Posterior cingulate gyrus (tissue), 11 donors: ENCODE measurements at regions not wholly inside any gene's neighbourhood (a gene's known extent, or its start where the extent isn't known, plus 50 kb on each side); places are given as distances from the start of the nearest gene placed in this dataset.

Experiments
- DNase-seq, 10 donors: peaks; one replicate each; pipeline versions ENCODE4 v3.0.0 to v3.0.0-alpha.2; 2020 to 2021; ENCODE audit warnings: mixed read lengths in 3 of 10
- intact Hi-C: fragments of 100-400 bp; cut with DNase I; formaldehyde crosslinking; loops from one replicate; pipeline ENCODE4 v1.15.1; 2023

DNA sequence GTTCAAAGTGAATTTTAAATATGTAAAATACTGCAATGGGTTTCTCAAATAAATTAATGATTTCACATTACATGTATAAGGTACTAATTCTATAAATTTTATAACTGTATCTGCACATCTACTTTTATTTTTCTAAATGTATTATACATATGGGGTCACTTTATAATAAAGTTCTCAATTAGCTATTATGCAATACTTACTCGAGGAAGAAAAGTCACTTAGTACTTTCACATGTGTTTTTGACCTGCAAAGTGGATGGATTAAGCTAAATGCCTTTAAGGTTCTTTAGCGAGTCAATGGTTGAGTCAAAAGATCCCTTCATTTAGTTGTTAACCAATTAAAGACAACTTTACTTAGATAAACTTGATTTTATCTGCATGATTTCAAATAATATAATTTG lies 437.8 kb downstream of the ANKRD7 start:
- DNase-seq = no peak
- intact Hi-C loops = no loop called here

DNA sequence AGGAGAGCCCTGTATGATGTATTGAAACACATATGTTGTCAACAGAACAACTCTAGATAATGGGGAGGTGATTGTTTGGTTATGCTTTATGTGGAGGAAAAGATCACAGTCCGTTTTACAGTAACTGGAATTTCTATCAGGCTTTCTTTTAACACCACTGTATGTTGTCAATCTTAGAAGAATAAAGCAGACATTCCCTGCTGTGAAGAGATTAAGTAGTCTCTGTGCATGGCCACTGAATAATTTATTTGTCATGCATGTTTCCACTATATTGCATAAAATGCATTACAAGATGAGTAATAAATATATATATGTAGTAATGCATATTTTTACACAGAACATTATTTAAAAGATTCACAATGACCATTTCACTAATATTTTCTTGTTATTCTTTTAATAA lies 440.0 kb downstream of the ANKRD7 start:
- intact Hi-C loops = no loop called here
- no peak for DNase-seq

- intact Hi-C loops = no loop called here
Observed at GRCh38 chr7:118671149-118671548, 446.6 kb downstream of the ANKRD7 start.

GRCh38 chr7:118684796-118685195 lies 460.3 kb downstream of the ANKRD7 start:
- intact Hi-C loops = no loop called here

More at GRCh38 chr7:118671149-118671548, 446.6 kb downstream of the ANKRD7 start:
- no peak for DNase-seq

GRCh38 chr7:118689403-118689802 lies 464.9 kb downstream of the ANKRD7 start:
- intact Hi-C loops = no loop called here
- DNase-seq = peak in 2 of 10 donors; percentile 26 to 46

More at GRCh38 chr7:118684796-118685195, 460.3 kb downstream of the ANKRD7 start:
- DNase-seq = no peak

- intact Hi-C loops = no loop called here
Observed at GRCh38 chr7:118696879-118697278, 472.4 kb downstream of the ANKRD7 start.

DNA sequence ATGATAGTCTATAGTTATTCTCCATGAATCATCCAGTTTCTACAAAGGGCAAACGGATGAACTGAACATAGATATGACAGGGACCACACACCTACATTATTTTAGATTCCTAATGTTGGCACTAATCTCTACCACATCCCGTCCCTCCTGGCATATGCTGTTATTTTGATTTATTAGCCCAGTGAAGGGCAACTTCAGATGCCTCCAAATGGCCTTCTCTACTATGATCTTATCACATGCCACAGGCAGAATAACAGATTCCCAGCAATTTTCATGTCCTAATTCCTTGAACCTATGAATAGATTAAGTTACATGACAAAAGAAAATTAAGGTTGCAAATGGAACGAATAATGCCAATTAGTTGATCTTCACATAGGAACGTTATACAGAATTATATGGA lies 474.7 kb downstream of the ANKRD7 start:
- intact Hi-C loops = no loop called here
- DNase-seq = no peak

More at GRCh38 chr7:118696879-118697278, 472.4 kb downstream of the ANKRD7 start:
- no peak for DNase-seq

GRCh38 chr7:118708741-118709140 lies 484.2 kb downstream of the ANKRD7 start:
- intact Hi-C loops = no loop called here
- DNase-seq = no peak

DNA sequence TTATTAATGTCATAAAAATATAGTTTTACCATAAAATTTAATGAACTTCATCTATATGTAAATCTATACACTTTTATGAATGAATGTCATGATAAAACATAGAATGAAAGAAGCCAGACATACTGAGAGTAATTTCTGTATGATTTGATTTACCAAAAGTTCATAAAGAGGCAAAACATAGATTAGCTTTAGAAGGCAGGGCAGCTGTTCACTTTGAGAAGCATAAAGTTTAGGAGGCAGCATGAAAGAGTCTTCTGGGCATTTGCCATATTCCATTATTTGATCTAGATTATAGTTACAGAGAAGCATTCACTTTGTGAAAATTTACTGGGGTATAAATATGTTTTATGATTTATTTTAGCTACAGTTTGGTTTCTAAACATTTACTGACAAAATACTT lies 487.2 kb downstream of the ANKRD7 start:
- intact Hi-C loops = no loop called here
- DNase-seq = no peak

- intact Hi-C loops = no loop called here
- no peak for DNase-seq
Observed at GRCh38 chr7:118713039-118713438, 488.5 kb downstream of the ANKRD7 start.

DNA sequence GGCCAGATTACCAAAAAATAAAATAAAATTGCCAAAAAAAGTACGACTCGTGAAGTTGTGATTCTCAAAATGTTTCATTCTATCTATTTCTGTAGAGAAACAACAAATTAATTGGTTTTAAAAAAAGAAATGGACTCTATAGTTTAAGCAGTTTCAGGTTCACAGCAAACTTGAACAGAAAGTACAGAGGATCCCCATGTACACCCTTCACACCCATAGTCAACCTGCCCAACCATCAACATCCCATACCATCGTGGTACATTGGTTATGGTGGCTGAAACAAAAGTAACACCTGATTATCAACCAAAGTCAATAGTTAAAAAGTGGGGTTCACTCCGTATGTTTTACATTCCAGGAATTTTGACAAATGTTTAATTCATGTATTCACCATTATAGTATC lies 496.1 kb downstream of the ANKRD7 start:
- DNase-seq = no peak
- intact Hi-C loops = no loop called here

- DNase-seq = no peak
- intact Hi-C loops = no loop called here
Observed at GRCh38 chr7:118731854-118732253, 507.4 kb downstream of the ANKRD7 start.

- no peak for DNase-seq
- intact Hi-C loops = no loop called here
Observed at GRCh38 chr7:118734541-118734940, 510.0 kb downstream of the ANKRD7 start.

DNA sequence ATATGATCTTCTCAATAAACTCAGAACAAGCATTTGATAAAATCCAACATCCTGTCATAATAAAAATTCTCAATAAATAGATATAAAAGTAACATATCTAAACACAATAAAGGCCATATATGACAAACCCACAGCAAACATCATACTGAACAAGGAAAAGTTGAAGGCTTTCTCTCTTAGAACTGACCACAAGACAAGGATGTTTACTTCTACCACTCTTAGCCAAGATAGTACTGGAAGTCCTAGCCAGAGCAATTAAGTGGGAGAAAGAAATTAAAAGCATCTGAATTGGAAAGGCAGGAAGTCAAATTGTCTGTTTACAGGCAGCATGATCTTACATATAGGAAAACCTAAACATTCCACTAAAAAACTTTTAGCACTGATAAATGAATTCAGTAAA lies 510.9 kb downstream of the ANKRD7 start:
- intact Hi-C loops = no loop called here
- DNase-seq = no peak

DNA sequence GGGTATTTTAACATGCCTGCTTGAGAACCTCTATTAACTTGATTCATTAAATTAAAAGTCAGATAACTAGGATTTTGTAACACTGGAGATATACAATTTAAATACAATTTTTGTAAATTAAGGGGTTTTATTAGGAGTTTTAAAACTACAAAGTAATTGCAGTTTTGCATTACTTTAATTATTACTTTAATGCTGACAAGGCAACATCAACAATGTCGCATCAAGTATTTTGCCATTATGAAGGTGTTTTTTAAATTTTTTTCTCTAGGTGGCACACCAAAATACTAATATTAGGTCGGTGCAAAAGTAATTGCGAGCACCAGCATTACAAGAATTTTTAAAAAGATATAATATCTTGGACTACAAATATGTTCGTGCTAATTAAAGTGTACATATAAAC lies 513.4 kb downstream of the ANKRD7 start:
- DNase-seq = no peak
- intact Hi-C loops = no loop called here

GRCh38 chr7:118745927-118746326 lies 521.4 kb downstream of the ANKRD7 start:
- intact Hi-C loops = no loop called here
- DNase-seq = no peak

DNA sequence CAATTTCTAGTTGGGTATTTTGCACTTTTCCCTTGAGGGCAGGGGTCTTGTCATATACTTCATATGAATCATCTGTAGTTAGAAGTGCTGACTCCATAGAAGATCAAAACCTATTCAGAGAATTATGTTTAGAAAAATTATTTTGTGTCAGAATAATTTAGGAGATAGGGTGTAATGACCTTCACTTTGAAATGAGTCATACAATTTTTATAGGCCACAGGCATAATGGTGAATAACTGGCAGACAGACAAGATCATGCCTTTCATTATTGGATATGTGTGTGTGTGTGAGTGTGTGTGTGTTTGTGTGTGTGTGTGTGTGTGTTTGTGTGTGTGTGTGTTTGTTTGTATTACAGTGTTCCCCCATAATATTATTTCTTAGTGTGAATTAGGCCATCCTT lies 523.0 kb downstream of the ANKRD7 start:
- no peak for DNase-seq
- intact Hi-C loops = no loop called here

DNA sequence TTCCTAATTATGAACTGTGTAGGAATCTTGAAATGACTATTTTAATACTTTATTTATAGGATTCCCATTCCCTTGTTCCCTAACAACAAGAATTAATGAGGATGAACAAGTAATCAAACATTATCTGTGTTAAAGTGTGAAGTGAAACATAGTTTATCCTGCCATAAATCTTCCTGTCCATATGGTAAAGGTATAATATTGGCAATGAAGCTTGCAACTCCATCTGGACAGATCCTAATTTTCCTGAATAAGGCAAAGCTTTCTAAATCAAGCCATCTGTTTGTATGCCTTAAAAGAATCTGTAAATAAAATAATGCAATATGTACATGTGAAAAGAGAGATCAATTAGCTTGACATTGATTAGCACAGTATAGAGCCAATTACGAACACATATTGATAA lies 529.0 kb downstream of the ANKRD7 start:
- intact Hi-C loops = no loop called here
- DNase-seq = no peak

DNA sequence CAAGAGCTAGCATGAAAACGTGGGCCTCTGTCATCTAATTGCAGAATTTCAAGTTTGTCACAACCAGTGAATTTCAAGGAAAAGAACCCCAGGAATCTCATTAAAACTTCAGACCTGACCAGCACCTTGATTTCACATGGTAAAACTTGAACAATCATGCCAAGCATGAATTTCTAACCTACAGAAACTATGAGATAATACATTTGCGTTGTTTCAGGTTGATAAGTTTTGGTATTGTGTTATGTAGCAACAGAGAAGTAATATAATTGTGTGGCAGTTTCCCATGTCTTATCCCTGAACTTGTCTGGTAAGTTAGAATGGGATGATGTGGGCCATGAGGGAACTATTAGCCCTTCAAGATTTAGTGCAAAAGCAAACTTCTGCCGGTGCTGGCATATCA lies 530.1 kb downstream of the ANKRD7 start:
- no peak for DNase-seq

DNA sequence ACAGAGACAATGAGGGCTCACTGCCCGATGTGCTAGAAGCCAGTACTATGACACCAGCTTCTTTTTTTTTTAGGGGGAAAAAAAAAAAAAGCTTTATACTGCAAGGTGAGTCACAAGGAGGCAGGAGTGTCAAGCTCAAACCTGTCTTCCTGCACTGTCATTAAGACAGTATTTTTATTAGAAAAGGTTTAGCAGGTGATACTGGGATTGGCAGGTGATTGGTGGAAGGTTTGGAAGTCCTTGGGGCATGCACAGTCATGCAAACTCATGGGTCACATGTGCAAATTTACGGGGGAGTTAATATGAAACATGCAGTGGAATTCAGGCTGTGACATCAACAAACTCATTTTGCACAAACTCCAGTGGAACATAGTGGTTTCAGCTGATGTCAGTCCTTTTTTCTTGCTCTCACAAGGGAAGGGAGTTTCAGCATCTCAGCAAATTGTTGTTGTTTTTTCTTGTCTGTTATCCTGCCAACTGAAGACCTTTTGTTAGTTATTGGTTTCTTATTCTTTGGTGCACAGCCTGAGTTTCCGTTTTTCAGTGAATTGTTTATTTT lies 530.6 kb downstream of the ANKRD7 start:
- DNase-seq = no peak
- intact Hi-C loops = no loop called here

More for the DNA sequence above, 530.1 kb downstream of the ANKRD7 start:
- intact Hi-C loops = no loop called here

DNA sequence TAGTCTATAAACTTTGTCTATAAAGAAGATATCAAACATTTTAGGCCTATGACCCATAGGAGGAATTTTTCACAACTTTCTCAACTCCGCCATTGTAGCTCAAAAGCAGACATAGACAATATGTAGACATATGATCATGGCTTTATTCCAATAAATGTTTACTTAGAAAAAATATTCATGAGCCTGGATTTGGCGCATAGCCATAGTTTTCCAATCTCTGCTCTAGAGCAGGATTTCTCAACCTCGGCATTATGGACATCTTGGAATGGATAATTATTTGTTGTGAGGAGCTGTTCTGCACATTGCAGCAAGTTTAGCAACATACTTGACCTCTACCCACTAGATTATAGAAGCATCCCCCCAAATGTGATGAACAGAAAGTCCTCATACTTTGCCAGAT lies 532.6 kb downstream of the ANKRD7 start:
- no peak for DNase-seq
- intact Hi-C loops = no loop called here

DNA sequence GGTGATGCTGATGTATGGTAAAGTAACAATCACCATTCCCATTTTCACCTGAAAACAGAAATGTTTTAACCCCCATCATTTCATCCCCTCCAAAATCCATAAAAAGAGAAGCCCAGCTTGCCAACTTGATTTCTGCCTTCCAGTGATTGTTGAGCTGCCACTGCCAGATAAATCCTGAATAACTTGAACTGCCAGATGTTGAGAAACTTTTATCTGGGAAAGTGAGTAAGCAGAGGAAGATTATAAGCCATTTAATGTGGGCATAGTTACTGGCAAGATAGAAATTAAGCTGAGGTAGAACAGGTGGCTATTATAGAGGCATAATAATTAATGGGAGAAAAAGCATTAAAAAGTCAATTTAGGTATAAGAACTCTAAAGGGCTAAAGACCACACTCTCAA lies 534.1 kb downstream of the ANKRD7 start:
- intact Hi-C loops = no loop called here
- no peak for DNase-seq

DNA sequence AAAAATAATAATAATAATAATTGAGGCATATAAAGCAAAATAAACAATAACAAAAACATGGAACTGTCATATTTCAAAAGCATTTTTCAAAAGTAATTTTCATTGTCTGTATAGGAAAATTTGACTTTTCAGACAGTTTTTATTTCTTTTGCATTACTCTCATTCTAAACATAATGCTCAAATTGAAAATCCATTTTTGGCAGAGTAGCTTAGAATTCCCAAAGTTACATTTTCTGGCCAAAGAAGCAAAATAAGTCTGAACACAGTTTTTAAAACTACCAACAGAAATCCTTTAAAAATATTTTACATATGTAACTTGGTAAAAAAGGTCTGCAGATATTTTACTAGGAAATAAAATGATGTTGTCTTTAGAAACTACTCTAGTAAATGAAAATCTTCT lies 535.4 kb downstream of the ANKRD7 start:
- intact Hi-C loops = no loop called here
- no peak for DNase-seq
